Stimulated activated CD8-positive, alpha-beta memory T cell treated with anti-CD3 and anti-CD28 coated beads, Interleukin-12 subunit alpha, Interleukin-12 subunit beta, amount 100 ng/mL, for 24 hours (primary cell): ENCODE measurements at regions not wholly inside any gene's neighbourhood (a gene's known extent, or its start where the extent isn't known, plus 50 kb on each side); places are given as distances from the start of the nearest gene placed in this dataset.
"Not testable (repeated sequence)": the region's sequence is repeated elsewhere in the genome, so short reads cannot be mapped to it uniquely, and the experiment has no call there.

ENCODE experiments used
- DNase-seq: peaks from one replicate; pipeline ENCODE4 v3.0.0-alpha.2; 2020; ENCODE audit errors: extremely low read depth

- no peak for DNase-seq
Observed at GRCh38 chr6:164827537-164827936, 481.9 kb downstream of the C6orf118 start.

- no peak for DNase-seq
Observed at GRCh38 chr6:164826831-164827468, 482.5 kb downstream of the C6orf118 start.

GRCh38 chr6:164825386-164825785, 484.0 kb downstream of the C6orf118 start:
- DNase-seq = no peak

- no peak for DNase-seq
Observed at GRCh38 chr6:164817662-164818061, 491.7 kb downstream of the C6orf118 start.

GRCh38 chr6:164812706-164813105, 496.7 kb downstream of the C6orf118 start:
- no peak for DNase-seq

- DNase-seq = no peak
Observed at GRCh38 chr6:164807125-164807524, 502.3 kb downstream of the C6orf118 start.

GRCh38 chr6:164795056-164795815, 514.2 kb downstream of the C6orf118 start:
- DNase-seq = no peak

- DNase-seq = no peak
Observed at GRCh38 chr6:164792666-164793065, 516.7 kb downstream of the C6orf118 start.

GRCh38 chr6:164791498-164791897, 517.9 kb downstream of the C6orf118 start:
- DNase-seq = no peak

- DNase-seq = no peak
Observed at GRCh38 chr6:164763788-164764187, 545.6 kb downstream of the C6orf118 start.

- DNase-seq = no peak
Observed at GRCh38 chr6:164757451-164757850, 552.0 kb downstream of the C6orf118 start.

GRCh38 chr6:164756723-164757122, 552.7 kb downstream of the C6orf118 start:
- no peak for DNase-seq

GRCh38 chr6:164756142-164756541, 553.3 kb downstream of the C6orf118 start:
- DNase-seq = no peak

- DNase-seq = no peak
Observed at GRCh38 chr6:164753517-164753916, 555.9 kb downstream of the C6orf118 start.

- DNase-seq = no peak
Observed at GRCh38 chr6:164751395-164751794, 558.0 kb downstream of the C6orf118 start.

GRCh38 chr6:164750128-164750527, 559.3 kb downstream of the C6orf118 start:
- no peak for DNase-seq

- no peak for DNase-seq
Observed at GRCh38 chr6:164749221-164750064, 560.0 kb downstream of the C6orf118 start.

GRCh38 chr6:164744301-164744700, 565.1 kb downstream of the C6orf118 start:
- no peak for DNase-seq

- no peak for DNase-seq
Observed at GRCh38 chr6:164741938-164742451, 567.4 kb downstream of the C6orf118 start.

GRCh38 chr6:164736090-164736489, 573.3 kb downstream of the C6orf118 start:
- not testable (repeated sequence) for DNase-seq

GRCh38 chr6:164731539-164731938, 577.9 kb downstream of the C6orf118 start:
- no peak for DNase-seq

GRCh38 chr6:164721460-164721859, 587.9 kb downstream of the C6orf118 start:
- DNase-seq = no peak
